Lower leg skin (tissue), 3 donors: ENCODE measurements at regions not wholly inside any gene's neighbourhood (a gene's known extent, or its start where the extent isn't known, plus 50 kb on each side); places are given as distances from the start of the nearest gene placed in this dataset.

Experiments used
- CTCF ChIP-seq, 3 donors: fragments of 450-650 bp; IDR thresholded peaks; one replicate each; pipeline ENCODE4 v1.5.1; 2016; ENCODE audit warnings: antibody characterized with exemption in 3 of 3, mild to moderate bottlenecking in 3 of 3, moderate library complexity in 2 of 3
- POLR2A ChIP-seq, 2 donors: fragments of 450-650 bp; IDR thresholded peaks; one replicate each; pipeline ENCODE4 v1.6.1; 2016 to 2017; ENCODE audit warnings: antibody characterized with exemption in 2 of 2, mild to moderate bottlenecking in 1 of 2, moderate library complexity in 1 of 2

DNA sequence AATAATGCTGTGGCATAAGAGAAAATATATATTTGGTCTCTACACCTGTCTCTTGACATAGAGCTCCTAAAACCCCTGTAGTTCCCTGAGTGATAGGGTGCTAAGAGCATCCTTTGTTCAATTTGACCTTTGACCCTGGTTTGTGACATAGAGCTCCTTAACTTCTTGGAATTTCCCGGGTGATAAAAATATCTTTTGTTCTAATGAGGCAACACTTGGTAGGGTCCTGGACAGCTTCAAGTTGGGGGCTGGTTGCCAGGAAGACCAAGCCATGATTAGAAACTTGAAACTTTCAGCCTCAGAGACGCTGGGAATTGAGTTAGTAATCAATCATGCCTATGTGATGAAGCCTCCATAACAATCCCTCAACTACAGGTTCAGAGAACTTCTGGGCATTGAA, 105.4 kb downstream of the CASP12 start:
- TF ChIP-seq CTCF (IDR thresholded peaks at IDR 0.05) (no peak), POLR2A (IDR thresholded peaks at IDR 0.05) (no peak)
